ENCODE measurements at regions not wholly inside any gene's neighbourhood (a gene's known extent, or its start where the extent isn't known, plus 50 kb on each side); places are given as distances from the start of the nearest gene placed in this dataset.

GRCh38 chr1:116265931-116266863 lies 106.8 kb upstream of the ATP1A1 start:
- no TSS peak for BruUV-seq (replicated peaks)
- ATAC-seq (no peak), DNase-seq (ENCODE audit: extremely low read depth in 1 of 4, low spot score in 3 of 4) (no peak), FAIRE-seq (no peak)
- H3K4me1 ChIP-seq (replicated peaks in 1 of 2; ENCODE audit: control insufficient read depth in 2 of 2, insufficient read depth in 2 of 2, low read length in 2 of 2), result no peaks in the 10 kb centered on the region; a peak in 1 of 5 replicates
- H4K20me1 ChIP-seq (replicated peaks; ENCODE audit: control insufficient read depth, insufficient read depth, low read length), result no peaks in the 10 kb centered on the region
- TF ChIP-seq ESRRA (IDR thresholded peaks at IDR 0.05; ENCODE audit: borderline replicate concordance, low read depth), result no peak
- TF ChIP-seq ATF2 (CRISPR knock-in tag; IDR thresholded peaks at IDR 0.05), result no peak
- TF ChIP-seq CGGBP1 (CRISPR knock-in tag; IDR thresholded peaks at IDR 0.05), result no peak
- TF ChIP-seq HLTF (IDR thresholded peaks at IDR 0.05), result no peak
- no peak for TF ChIP-seq NFXL1 (CRISPR knock-in tag; IDR thresholded peaks at IDR 0.05)
- TF ChIP-seq SNAPC5 (CRISPR knock-in tag; IDR thresholded peaks at IDR 0.05), result no peak
- no peak for TF ChIP-seq ESRRB (CRISPR knock-in tag; IDR thresholded peaks at IDR 0.05; ENCODE audit: borderline replicate concordance)
- TF ChIP-seq GABPB2 (CRISPR knock-in tag; conservative IDR thresholded peaks at IDR 0.05), result no peak
- TF ChIP-seq ZMIZ1 (IDR thresholded peaks at IDR 0.05; ENCODE audit: low read depth in 2 of 2, low read length in 2 of 2), result no peak
- TF ChIP-seq RB1 (IDR thresholded peaks at IDR 0.05; ENCODE audit: low read depth), result no peak
- no peak for TF ChIP-seq WHSC1 (IDR thresholded peaks at IDR 0.05; ENCODE audit: low read length)
- no peak for TF ChIP-seq MLX (CRISPR knock-in tag; conservative IDR thresholded peaks at IDR 0.05)
- POLR2A ChIA-PET, result no interaction called here
- H3K79me2 ChIP-seq (ENCODE audit: control insufficient read depth, insufficient read depth, low read length), result no peaks in the 10 kb centered on the region
- CTCF ChIA-PET (ENCODE audit: low intra/inter-chr PET ratio), result no interaction called here
- H3K9me3 ChIP-seq (replicated peaks; ENCODE audit: control insufficient read depth, insufficient read depth, low read depth, low read length), result no peaks in the 10 kb centered on the region
- H3K36me3 ChIP-seq (ENCODE audit: control insufficient read depth, insufficient read depth, low read length), result no peaks in the 10 kb centered on the region
- no peak overlapping the region for H2AFZ ChIP-seq (ENCODE audit: low read depth, low read length)
- no peak overlapping the region for H3K9ac ChIP-seq (ENCODE audit: insufficient read depth in 1 of 2, low read depth in 2 of 2, low read length in 2 of 2)
- no peaks in the 10 kb centered on the region for H3K9me1 ChIP-seq (ENCODE audit: control insufficient read depth, insufficient read depth, low read length)
- in situ Hi-C loops (cut with MboI), result no loop called here
- no peak overlapping the region for H3K4me2 ChIP-seq (ENCODE audit: insufficient read depth, low read length)
- no peak overlapping the region for H3K4me3 ChIP-seq
- 8% methylated on average over 6 of the region's 6 CpGs for WGBS (ENCODE audit: insufficient coverage, low coverage, missing lambda C conversion rate)
- no peak overlapping the region for H3K27ac ChIP-seq (ENCODE audit: extremely low read depth, low read depth, low read length)
- H3K27me3 ChIP-seq (ENCODE audit: control insufficient read depth in 2 of 2, insufficient read depth in 2 of 2, low read length in 2 of 2), result peaks cover 8 to 34% of the 10 kb centered on the region in 2 experiments; a peak in 4 of 5 replicates
- intact Hi-C loops (cut with micrococcal nuclease), result no loop called here

Measured in K562 (cell line).